CD14-positive monocyte (primary cell): ENCODE measurements at regions not wholly inside any gene's neighbourhood (a gene's known extent, or its start where the extent isn't known, plus 50 kb on each side); places are given as distances from the start of the nearest gene placed in this dataset.
A peak's percentile ranks its signal among the peaks of the same experiment; 100 is the strongest.

Experiments
- DNase-seq, 3 donors: peaks; one replicate each; pipeline ENCODE4 v3.0.0-alpha.2; 2011 to 2022
- H2AFZ ChIP-seq: 2 replicates; pipeline ENCODE4 v1.6.0; 2012; ENCODE audit warnings: mild to moderate bottlenecking, low read depth, low read length, inconsistent platforms; ENCODE audit not compliant: insufficient read depth, poor library complexity, severe bottlenecking
- H3K27ac ChIP-seq, 2 donors: 1 replicate in 1 of 2; 2 replicates in 1 of 2; pipeline ENCODE4 v1.5.1; 2012 to 2013; ENCODE audit warnings: low read length in 2 of 2, control low read depth in 1 of 2, inconsistent platforms in 1 of 2, low read depth in 1 of 2, mild to moderate bottlenecking in 1 of 2
- H3K27me3 ChIP-seq, 2 donors: one replicate each; pipeline versions ENCODE4 v1.6.0 to v1.6.1; 2011 to 2013; ENCODE audit warnings: low read length in 2 of 2; ENCODE audit not compliant: control insufficient read depth in 2 of 2, insufficient read depth in 2 of 2
- H3K36me3 ChIP-seq, 2 donors: replicated peaks in 1 of 2; 1 replicate in 1 of 2; 2 replicates in 1 of 2; pipeline versions ENCODE4 v1.5.1 to v1.6.1; 2012 to 2013; ENCODE audit warnings: low read length in 2 of 2, control low read depth in 1 of 2, inconsistent platforms in 1 of 2, mild to moderate bottlenecking in 1 of 2; ENCODE audit not compliant: insufficient read depth in 2 of 2, control insufficient read depth in 1 of 2
- H3K4me1 ChIP-seq, 2 donors: 1 replicate in 1 of 2; 2 replicates in 1 of 2; pipeline versions ENCODE4 v1.5.1 to v1.6.1; 2012 to 2013; ENCODE audit warnings: low read length in 2 of 2, control low read depth in 1 of 2, inconsistent platforms in 1 of 2, mild to moderate bottlenecking in 1 of 2, moderate library complexity in 1 of 2; ENCODE audit not compliant: insufficient read depth in 2 of 2, control insufficient read depth in 1 of 2
- H3K4me2 ChIP-seq: replicated peaks from 2 replicates; pipeline ENCODE3; 2012; ENCODE audit warnings: low read length, moderate library complexity, mild to moderate bottlenecking; ENCODE audit not compliant: poor library complexity, severe bottlenecking; ENCODE audit errors: extremely low read depth
- H3K4me3 ChIP-seq, 3 experiments: fragments of 200-600 bp in 1 of 3; sonication (generic) in 1 of 3; replicated peaks in 1 of 3; 1 replicate in 2 of 3; 2 replicates in 1 of 3; pipeline ENCODE4 v1.5.1; 2011 to 2013; ENCODE audit warnings: low read length in 3 of 3, mild to moderate bottlenecking in 3 of 3, control low read depth in 2 of 3, low read depth in 2 of 3, inconsistent platforms in 1 of 3, moderate library complexity in 1 of 3
- H3K79me2 ChIP-seq: 2 replicates; pipeline ENCODE4 v1.6.0; 2012; ENCODE audit warnings: mild to moderate bottlenecking, control low read depth, inconsistent platforms, low read length, moderate library complexity; ENCODE audit not compliant: insufficient read depth
- H3K9ac ChIP-seq: 2 replicates; pipeline ENCODE4 v1.6.0; 2017; ENCODE audit warnings: low read length, mild to moderate bottlenecking; ENCODE audit not compliant: insufficient read depth, poor library complexity, severe bottlenecking
- H3K9me3 ChIP-seq, 2 donors: replicated peaks in 1 of 2; 1 replicate in 1 of 2; 2 replicates in 1 of 2; pipeline versions ENCODE4 v1.5.1 to v1.6.1; 2012 to 2013; ENCODE audit warnings: low read length in 2 of 2, control low read depth in 1 of 2; ENCODE audit not compliant: control insufficient read depth in 1 of 2, insufficient read depth in 1 of 2
- H4K20me1 ChIP-seq: 2 replicates; pipeline ENCODE4 v1.6.0; 2012; ENCODE audit warnings: mild to moderate bottlenecking, low read length, control low read depth, moderate library complexity; ENCODE audit not compliant: insufficient read depth
- H3K27ac Mint-ChIP-seq, 7 donors: one replicate each; pipeline ENCODE4 v1.8.0; 2020; ENCODE audit warnings: mild to moderate bottlenecking in 7 of 7, mixed read lengths in 7 of 7, moderate library complexity in 6 of 7, inconsistent platforms in 2 of 7
- H3K27me3 Mint-ChIP-seq, 3 donors: one replicate each; pipeline ENCODE4 v1.8.0; 2021 to 2022; ENCODE audit warnings: low read depth in 3 of 3, mild to moderate bottlenecking in 3 of 3, mixed read lengths in 3 of 3, moderate library complexity in 3 of 3, inconsistent platforms in 1 of 3
- H3K36me3 Mint-ChIP-seq, 2 donors: one replicate each; pipeline ENCODE4 v1.8.0; 2020; ENCODE audit warnings: mixed read lengths in 2 of 2, inconsistent platforms in 1 of 2, mild to moderate bottlenecking in 1 of 2
- H3K4me1 Mint-ChIP-seq: one replicate; pipeline ENCODE4 v1.8.0; 2020; ENCODE audit warnings: mild to moderate bottlenecking, mixed read lengths
- H3K4me3 Mint-ChIP-seq, 2 donors: one replicate each; pipeline ENCODE4 v1.8.0; 2020; ENCODE audit warnings: mild to moderate bottlenecking in 2 of 2, mixed read lengths in 2 of 2, moderate library complexity in 1 of 2
- H3K9me3 Mint-ChIP-seq, 7 donors: one replicate each; pipeline ENCODE4 v1.8.0; 2020 to 2022; ENCODE audit warnings: mixed read lengths in 7 of 7, mild to moderate bottlenecking in 6 of 7, moderate library complexity in 6 of 7, inconsistent platforms in 2 of 7
- WGBS: methylation state at CpG from one replicate; pipeline ENCODE4 v1.1.5; 2013; ENCODE audit warnings: missing lambda C conversion rate; ENCODE audit not compliant: insufficient coverage; 5-methylcytosine and 5-hydroxymethylcytosine counted together
- intact Hi-C, 2 donors: fragments of 100-400 bp; cut with micrococcal nuclease; formaldehyde crosslinking; loops; one replicate each; pipeline versions ENCODE4 v1.15.0 to v1.15.1; 2023
- TF ChIP-seq, protein P1 (sequence below): fragments of 200-600 bp; IDR thresholded peaks from one replicate; pipeline ENCODE4 v1.8.0; 2022; ENCODE audit warnings: antibody characterized with exemption, mild to moderate bottlenecking

GRCh38 chr7:69244701-69245100 is 353.6 kb upstream of the AUTS2 start:
- no CpG with 5 or more reads among the region's 2 CpGs for whole genome bisulfite sequencing
- Mint-ChIP-seq H3K4me3 (peak overlapping the region in 1 of 2 donors; percentile 17), H3K36me3 (no peaks in the 10 kb centered on the region), H3K9me3 (peaks cover 0 to 11% (median 5%) of the 10 kb centered on the region in 7 donors), H3K27me3 (peaks cover 0 to 5% (median 0%) of the 10 kb centered on the region in 3 donors), H3K27ac (no peak overlapping the region), H3K4me1 (peaks cover 2% of the 10 kb centered on the region)
- H3K4me1 ChIP-seq = no peaks in the 10 kb centered on the region
- no peaks in the 10 kb centered on the region for H3K36me3 ChIP-seq
- H4K20me1 ChIP-seq = no peaks in the 10 kb centered on the region
- no peak overlapping the region for H3K4me3 ChIP-seq
- no peak overlapping the region for H3K9ac ChIP-seq
- H3K4me2 ChIP-seq = no peak overlapping the region
- no peak overlapping the region for H3K27ac ChIP-seq
- no peak for DNase-seq
- no peaks in the 10 kb centered on the region for H3K79me2 ChIP-seq
- TF ChIP-seq, protein P1, sequence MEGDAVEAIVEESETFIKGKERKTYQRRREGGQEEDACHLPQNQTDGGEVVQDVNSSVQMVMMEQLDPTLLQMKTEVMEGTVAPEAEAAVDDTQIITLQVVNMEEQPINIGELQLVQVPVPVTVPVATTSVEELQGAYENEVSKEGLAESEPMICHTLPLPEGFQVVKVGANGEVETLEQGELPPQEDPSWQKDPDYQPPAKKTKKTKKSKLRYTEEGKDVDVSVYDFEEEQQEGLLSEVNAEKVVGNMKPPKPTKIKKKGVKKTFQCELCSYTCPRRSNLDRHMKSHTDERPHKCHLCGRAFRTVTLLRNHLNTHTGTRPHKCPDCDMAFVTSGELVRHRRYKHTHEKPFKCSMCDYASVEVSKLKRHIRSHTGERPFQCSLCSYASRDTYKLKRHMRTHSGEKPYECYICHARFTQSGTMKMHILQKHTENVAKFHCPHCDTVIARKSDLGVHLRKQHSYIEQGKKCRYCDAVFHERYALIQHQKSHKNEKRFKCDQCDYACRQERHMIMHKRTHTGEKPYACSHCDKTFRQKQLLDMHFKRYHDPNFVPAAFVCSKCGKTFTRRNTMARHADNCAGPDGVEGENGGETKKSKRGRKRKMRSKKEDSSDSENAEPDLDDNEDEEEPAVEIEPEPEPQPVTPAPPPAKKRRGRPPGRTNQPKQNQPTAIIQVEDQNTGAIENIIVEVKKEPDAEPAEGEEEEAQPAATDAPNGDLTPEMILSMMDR = no peak
- H2AFZ ChIP-seq = no peak overlapping the region
- peaks cover 0 to 7% of the 10 kb centered on the region in 2 donors for H3K9me3 ChIP-seq
- intact Hi-C loops = no loop called here
- H3K27me3 ChIP-seq = no peaks in the 10 kb centered on the region

GRCh38 chr7:69245646-69246045 is 352.6 kb upstream of the AUTS2 start:
- Histone ChIP-seq H2AFZ (no peak overlapping the region), H3K9ac (no peak overlapping the region), H3K4me3 (no peak overlapping the region), H3K36me3 (no peaks in the 10 kb centered on the region), H3K9me3 (peaks cover 0 to 2% of the 10 kb centered on the region in 2 donors), H3K27ac (no peak overlapping the region), H3K27me3 (no peaks in the 10 kb centered on the region), H3K79me2 (no peaks in the 10 kb centered on the region), H4K20me1 (no peaks in the 10 kb centered on the region), H3K4me1 (no peaks in the 10 kb centered on the region), H3K4me2 (no peak overlapping the region)
- Mint-ChIP-seq H3K4me1 (peaks cover 2% of the 10 kb centered on the region), H3K27me3 (peaks cover 0 to 6% (median 0%) of the 10 kb centered on the region in 3 donors), H3K36me3 (no peaks in the 10 kb centered on the region), H3K27ac (peak overlapping the region in 1 of 7 donors; percentile 14), H3K9me3 (peaks cover 1 to 14% (median 3%) of the 10 kb centered on the region in 7 donors), H3K4me3 (no peak overlapping the region)
- WGBS = 10% methylated on average over 1 of the region's 2 CpGs
- TF ChIP-seq, protein P1 = no peak
- intact Hi-C loops = no loop called here
- DNase-seq = no peak
